Skeletal muscle satellite cell (primary cell): ENCODE measurements at regions not wholly inside any gene's neighbourhood (a gene's known extent, or its start where the extent isn't known, plus 50 kb on each side); places are given as distances from the start of the nearest gene placed in this dataset.

Experiments
- H3K27me3 ChIP-seq: 2 replicates; pipeline ENCODE4 v1.7.0; 2013; ENCODE audit warnings: low read length; ENCODE audit not compliant: control insufficient read depth, insufficient read depth
- H3K36me3 ChIP-seq: 2 replicates; pipeline ENCODE4 v1.7.0; 2013; ENCODE audit warnings: mild to moderate bottlenecking, control low read depth, low read length; ENCODE audit not compliant: insufficient read depth
- H3K4me1 ChIP-seq: 2 replicates; pipeline ENCODE4 v1.7.0; 2013; ENCODE audit warnings: low read length; ENCODE audit not compliant: control insufficient read depth, insufficient read depth
- H3K4me2 ChIP-seq: 2 replicates; pipeline ENCODE4 v1.7.0; 2013; ENCODE audit warnings: mild to moderate bottlenecking, low read length
- H3K4me3 ChIP-seq: 2 replicates; pipeline ENCODE4 v1.7.0; 2013; ENCODE audit warnings: low read length
- H3K9ac ChIP-seq: 2 replicates; pipeline ENCODE4 v1.7.0; 2013; ENCODE audit warnings: mild to moderate bottlenecking, low read depth, low read length, moderate library complexity
- H3K9me3 ChIP-seq: replicated peaks from 2 replicates; pipeline ENCODE4 v1.7.0; 2013; ENCODE audit warnings: mild to moderate bottlenecking, control low read depth, low read length

DNA sequence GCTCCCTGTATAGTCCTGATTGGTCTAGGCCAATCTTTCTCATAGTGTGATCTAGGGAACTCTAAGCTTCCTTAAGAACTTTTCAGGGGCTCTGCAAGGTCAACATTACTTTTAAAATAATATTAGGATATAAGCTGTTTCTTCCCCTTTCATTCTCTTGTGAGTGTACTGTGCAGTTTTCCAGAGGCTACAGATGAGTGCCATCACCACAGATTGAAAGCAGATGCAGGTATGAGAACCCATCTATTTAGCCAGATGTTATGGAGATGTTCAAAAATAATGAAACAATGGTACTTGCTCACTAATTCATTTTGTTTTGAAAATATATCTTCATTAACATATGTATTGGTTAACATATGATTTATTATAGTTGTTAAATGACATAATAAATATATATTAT, 169.2 kb upstream of the SEMA3A start:
- no peaks in the 10 kb centered on the region for H3K9me3 ChIP-seq
- no peaks in the 10 kb centered on the region for H3K4me1 ChIP-seq
- H3K9ac ChIP-seq: no peak overlapping the region
- H3K27me3 ChIP-seq: no peaks in the 10 kb centered on the region
- H3K4me2 ChIP-seq: no peak overlapping the region
- H3K36me3 ChIP-seq: no peaks in the 10 kb centered on the region
- no peak overlapping the region for H3K4me3 ChIP-seq

DNA sequence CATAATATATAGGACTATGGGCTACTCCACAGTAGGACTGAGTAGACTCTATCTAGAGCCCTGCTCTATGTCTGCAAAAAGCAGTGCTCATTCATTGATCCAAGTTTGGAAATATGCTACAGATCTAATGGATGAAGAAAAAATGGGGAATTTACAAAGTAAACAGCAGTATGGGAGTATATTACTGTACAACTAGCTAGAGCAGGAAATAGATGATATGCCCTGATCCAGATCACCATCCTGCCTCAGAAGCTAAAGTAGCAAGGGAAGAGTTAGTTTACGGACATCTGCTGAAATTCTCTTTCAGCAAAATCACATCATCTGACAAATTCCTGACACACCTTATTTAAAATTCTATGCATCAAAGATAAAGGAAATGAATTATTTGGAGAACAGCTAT, 168.2 kb upstream of the SEMA3A start:
- Histone ChIP-seq H3K4me3 (no peak overlapping the region), H3K36me3 (no peaks in the 10 kb centered on the region), H3K27me3 (no peaks in the 10 kb centered on the region), H3K4me1 (no peaks in the 10 kb centered on the region), H3K9me3 (no peaks in the 10 kb centered on the region), H3K4me2 (no peak overlapping the region), H3K9ac (no peak overlapping the region)

DNA sequence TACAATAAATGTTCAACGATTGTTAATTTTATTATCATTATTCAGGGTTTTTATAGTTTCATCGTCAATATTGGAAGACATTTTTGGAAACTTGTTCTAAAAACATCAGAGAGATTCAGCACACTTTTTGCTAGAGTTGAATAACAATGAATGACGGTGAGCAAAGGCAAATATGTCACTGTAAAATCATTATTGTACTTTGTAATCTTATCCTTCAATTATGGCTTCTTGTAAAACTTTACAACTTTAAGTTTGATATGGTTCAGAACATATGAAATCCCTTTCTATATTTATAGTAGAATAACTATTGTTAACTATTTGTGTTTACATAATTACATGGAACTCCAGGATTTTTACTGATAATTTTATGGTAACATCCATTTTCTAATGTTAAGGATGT, 167.8 kb upstream of the SEMA3A start:
- Histone ChIP-seq H3K4me2 (no peak overlapping the region), H3K4me3 (no peak overlapping the region), H3K4me1 (no peaks in the 10 kb centered on the region), H3K36me3 (no peaks in the 10 kb centered on the region), H3K27me3 (no peaks in the 10 kb centered on the region), H3K9ac (no peak overlapping the region), H3K9me3 (no peaks in the 10 kb centered on the region)

DNA sequence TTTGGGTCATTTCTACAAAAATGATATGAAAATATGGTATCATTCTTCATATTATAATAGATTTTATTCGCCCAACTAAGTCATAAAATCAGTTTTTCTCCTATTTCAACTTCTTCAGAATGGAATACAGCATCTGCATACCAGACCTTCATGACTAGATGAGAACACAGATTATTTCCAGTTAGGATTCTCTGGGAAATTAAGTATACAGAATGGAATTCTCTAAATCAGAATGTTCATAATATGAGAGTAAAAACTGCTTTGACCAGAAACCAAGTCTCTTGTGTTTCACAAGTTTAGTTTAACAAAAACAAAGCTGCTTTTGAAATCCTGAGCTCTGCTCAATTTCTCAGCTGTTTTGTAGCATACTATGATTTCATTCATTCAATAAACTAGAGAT, 160.3 kb upstream of the SEMA3A start:
- Histone ChIP-seq H3K4me1 (no peaks in the 10 kb centered on the region), H3K4me2 (no peak overlapping the region), H3K36me3 (no peaks in the 10 kb centered on the region), H3K4me3 (no peak overlapping the region), H3K9me3 (no peaks in the 10 kb centered on the region), H3K27me3 (no peaks in the 10 kb centered on the region), H3K9ac (no peak overlapping the region)

DNA sequence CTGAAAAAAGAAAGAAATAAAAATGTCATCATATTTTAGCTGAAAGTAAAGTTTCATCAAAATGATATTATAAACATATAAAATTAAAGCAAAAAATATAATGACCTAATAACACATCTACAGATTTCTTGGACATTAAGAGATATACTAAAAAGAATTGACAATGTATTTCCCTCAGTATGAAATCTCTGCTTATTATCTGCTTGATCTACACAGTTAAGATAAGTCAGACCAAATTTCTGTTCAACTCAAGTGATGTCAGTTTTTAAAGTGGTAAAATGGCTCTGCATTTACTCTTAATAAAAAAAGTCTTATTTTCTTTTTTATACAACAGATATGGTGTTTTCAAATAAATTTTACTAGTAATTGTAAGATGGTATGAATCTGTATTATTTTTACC, 159.4 kb upstream of the SEMA3A start:
- H3K36me3 ChIP-seq: no peaks in the 10 kb centered on the region
- no peak overlapping the region for H3K4me3 ChIP-seq
- no peaks in the 10 kb centered on the region for H3K27me3 ChIP-seq
- no peak overlapping the region for H3K4me2 ChIP-seq
- no peak overlapping the region for H3K9ac ChIP-seq
- H3K4me1 ChIP-seq: no peaks in the 10 kb centered on the region
- H3K9me3 ChIP-seq: no peaks in the 10 kb centered on the region

DNA sequence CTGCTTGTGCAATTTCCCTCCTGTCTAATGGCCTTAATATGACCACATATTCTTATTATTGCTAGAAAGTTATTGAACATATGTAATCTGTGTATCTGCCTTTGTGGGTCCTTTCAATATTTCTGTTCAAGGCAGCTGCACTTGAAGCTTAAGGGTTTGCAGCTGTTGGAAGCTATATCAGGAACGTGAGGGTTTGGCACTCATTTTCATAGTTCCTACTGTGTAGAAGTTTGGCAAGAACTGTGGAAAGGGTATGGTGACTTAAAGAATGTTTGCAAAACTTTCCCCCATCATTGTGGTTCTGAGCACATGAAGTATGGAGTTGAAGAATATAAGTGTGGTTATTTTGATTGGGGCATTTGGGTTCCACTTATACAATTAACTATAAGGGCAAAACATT, 144.7 kb upstream of the SEMA3A start:
- Histone ChIP-seq H3K4me3 (no peak overlapping the region), H3K4me2 (no peak overlapping the region), H3K9ac (no peak overlapping the region), H3K27me3 (no peaks in the 10 kb centered on the region), H3K36me3 (no peaks in the 10 kb centered on the region), H3K4me1 (no peaks in the 10 kb centered on the region), H3K9me3 (no peaks in the 10 kb centered on the region)

DNA sequence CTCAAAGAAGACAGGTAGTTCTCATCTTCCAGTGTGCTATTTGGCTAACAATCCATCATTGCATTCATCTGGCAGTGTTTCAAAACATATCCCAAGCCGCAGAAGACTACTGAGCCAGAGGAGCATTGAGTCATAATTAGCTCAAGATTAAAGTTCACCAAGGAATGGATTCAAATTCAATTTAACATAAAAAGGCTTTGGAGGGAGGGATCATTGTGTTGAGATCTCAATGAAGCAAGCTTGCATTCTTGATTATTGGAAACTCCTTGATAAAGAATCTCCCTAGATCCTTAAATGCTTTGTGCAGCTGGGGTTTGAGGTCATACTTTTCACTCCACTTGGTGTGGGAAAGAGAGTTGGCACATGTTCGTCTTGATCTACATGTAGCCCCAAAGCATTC, 142.8 kb upstream of the SEMA3A start:
- H3K4me3 ChIP-seq: no peak overlapping the region
- no peaks in the 10 kb centered on the region for H3K9me3 ChIP-seq
- no peak overlapping the region for H3K4me2 ChIP-seq
- H3K27me3 ChIP-seq: no peaks in the 10 kb centered on the region
- no peak overlapping the region for H3K9ac ChIP-seq
- no peaks in the 10 kb centered on the region for H3K4me1 ChIP-seq
- no peaks in the 10 kb centered on the region for H3K36me3 ChIP-seq

DNA sequence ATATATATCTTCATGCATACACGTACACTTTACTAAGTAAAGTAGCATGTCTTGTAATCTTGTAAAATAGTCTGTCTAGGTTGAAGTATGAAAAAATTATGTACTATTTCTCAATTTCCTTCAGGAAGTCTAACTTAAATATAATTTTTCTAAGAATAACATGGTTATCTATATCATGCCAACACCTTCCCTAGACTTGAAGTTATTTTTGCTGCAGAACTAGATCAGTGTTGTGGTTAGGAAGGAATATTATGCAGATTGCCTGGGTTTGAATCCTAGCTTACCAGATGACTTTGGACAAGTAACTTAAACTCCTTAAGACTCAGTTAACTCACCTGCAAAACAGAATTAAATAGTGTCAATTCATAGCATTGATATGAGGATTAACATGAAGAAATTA, 142.2 kb upstream of the SEMA3A start:
- H3K36me3 ChIP-seq: no peaks in the 10 kb centered on the region
- no peak overlapping the region for H3K9ac ChIP-seq
- H3K9me3 ChIP-seq: no peaks in the 10 kb centered on the region
- H3K4me3 ChIP-seq: no peak overlapping the region
- no peaks in the 10 kb centered on the region for H3K4me1 ChIP-seq
- H3K4me2 ChIP-seq: no peak overlapping the region
- H3K27me3 ChIP-seq: no peaks in the 10 kb centered on the region

DNA sequence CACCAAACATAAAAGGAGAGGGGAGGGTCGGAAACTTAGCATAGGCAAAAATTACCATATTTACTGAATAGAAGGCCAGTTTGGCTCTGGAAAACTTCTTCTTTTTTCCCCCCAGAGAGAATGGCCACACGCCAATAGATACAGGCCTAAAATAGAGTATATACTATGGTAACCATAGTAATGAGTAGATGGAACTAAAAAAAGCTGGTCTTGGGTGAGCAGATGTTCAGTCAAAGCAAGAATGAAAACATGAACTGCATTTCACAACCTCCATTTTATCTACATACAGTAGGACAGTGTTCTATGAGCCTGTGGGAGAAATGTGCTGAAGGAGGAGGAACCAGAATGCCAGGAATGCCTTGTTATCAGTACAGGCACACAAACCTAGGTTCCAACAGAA, 141.7 kb upstream of the SEMA3A start:
- no peaks in the 10 kb centered on the region for H3K36me3 ChIP-seq
- H3K4me2 ChIP-seq: no peak overlapping the region
- H3K4me3 ChIP-seq: no peak overlapping the region
- no peaks in the 10 kb centered on the region for H3K9me3 ChIP-seq
- no peaks in the 10 kb centered on the region for H3K4me1 ChIP-seq
- H3K27me3 ChIP-seq: no peaks in the 10 kb centered on the region
- no peak overlapping the region for H3K9ac ChIP-seq

DNA sequence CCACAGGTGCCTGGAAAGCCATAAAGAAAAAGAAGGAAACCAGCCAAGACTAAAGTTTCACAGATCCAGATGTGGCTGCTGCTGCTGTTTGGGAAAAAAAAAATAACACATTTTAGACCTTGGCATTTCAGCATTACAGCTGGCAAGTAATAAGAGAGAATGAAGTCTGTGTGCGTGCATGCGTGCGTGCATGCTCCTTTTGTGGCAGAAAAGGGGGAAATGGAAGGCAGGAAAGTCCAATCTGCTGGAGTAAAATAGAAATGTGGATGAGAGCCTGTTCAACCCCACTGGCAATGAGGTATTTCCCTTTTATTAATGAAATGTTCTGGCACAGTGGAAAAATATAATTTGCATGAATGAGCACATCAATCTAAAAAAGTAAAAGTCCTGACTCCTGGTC, 137.0 kb upstream of the SEMA3A start:
- H3K9ac ChIP-seq: no peak overlapping the region
- no peak overlapping the region for H3K4me3 ChIP-seq
- H3K27me3 ChIP-seq: no peaks in the 10 kb centered on the region
- H3K4me1 ChIP-seq: no peaks in the 10 kb centered on the region
- no peaks in the 10 kb centered on the region for H3K9me3 ChIP-seq
- H3K36me3 ChIP-seq: no peaks in the 10 kb centered on the region
- no peak overlapping the region for H3K4me2 ChIP-seq

DNA sequence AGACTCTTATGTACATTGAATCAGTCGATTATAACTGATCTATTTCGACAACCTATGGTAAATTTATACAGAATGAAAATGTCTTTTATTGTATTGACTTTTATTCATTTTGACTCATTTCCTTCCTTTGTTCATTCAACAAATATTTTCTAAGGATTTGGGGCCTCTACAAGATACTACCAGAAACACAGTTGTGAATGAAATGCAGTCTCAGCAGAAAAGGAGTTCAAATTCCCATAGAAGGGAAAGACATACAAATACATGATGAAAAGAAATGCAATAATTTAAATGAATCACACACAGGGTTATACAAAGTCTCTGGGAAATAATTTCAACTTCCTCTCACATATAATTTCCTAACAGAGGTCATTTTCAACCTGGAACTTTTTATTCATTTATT, 134.0 kb upstream of the SEMA3A start:
- no peak overlapping the region for H3K9ac ChIP-seq
- H3K4me3 ChIP-seq: no peak overlapping the region
- H3K4me1 ChIP-seq: no peaks in the 10 kb centered on the region
- H3K27me3 ChIP-seq: no peaks in the 10 kb centered on the region
- no peak overlapping the region for H3K4me2 ChIP-seq
- H3K9me3 ChIP-seq: no peaks in the 10 kb centered on the region
- H3K36me3 ChIP-seq: no peaks in the 10 kb centered on the region

DNA sequence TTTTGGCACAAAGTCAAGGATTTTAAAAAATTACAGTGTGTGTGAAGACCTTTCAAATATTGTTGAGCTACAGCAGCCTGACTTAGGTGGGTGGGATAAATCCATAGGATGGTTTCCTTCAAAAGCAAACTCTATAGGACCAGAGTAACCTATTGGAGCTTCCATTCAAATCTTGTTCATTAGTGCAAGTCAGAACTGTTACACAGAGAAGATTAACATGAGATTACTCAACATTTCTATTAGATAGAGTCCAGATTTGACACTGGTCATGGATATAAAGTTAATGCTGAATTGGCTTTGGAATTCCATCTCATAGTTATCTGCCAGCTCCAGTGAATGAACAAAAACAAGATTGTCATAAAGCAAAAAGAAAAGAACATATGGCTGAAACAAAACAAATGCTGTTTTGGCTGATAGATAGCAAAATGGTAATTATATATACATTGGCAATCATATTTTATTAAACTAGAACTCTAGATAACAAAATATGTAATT, 129.6 kb upstream of the SEMA3A start:
- Histone ChIP-seq H3K4me1 (no peaks in the 10 kb centered on the region), H3K27me3 (no peaks in the 10 kb centered on the region), H3K4me2 (no peak overlapping the region), H3K9me3 (no peaks in the 10 kb centered on the region), H3K9ac (no peak overlapping the region), H3K4me3 (no peak overlapping the region), H3K36me3 (no peaks in the 10 kb centered on the region)
